ENCODE measurements at regions not wholly inside any gene's neighbourhood (a gene's known extent, or its start where the extent isn't known, plus 50 kb on each side); places are given as distances from the start of the nearest gene placed in this dataset.

DNA sequence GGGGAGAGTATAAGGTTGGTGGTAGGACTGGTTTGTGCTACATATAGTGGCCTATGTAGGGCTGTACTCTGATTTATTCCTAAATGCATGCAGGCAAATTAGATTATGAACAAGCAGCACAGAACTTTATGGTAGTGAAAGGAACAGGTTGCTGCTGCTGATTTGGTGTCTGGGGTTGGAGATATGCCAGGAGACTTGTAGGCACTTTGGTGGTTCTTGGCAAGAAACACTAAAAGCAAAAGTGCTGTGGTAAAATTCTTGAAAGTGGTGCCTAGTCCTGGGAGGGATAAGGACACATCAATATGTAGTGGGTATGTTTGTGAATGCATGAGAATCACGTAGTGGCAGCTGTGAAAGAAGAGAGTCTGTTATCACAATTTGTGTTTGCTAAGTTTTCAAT lies 2126.0 kb downstream of the TP53TG3F start:
- TF ChIP-seq, protein P1, sequence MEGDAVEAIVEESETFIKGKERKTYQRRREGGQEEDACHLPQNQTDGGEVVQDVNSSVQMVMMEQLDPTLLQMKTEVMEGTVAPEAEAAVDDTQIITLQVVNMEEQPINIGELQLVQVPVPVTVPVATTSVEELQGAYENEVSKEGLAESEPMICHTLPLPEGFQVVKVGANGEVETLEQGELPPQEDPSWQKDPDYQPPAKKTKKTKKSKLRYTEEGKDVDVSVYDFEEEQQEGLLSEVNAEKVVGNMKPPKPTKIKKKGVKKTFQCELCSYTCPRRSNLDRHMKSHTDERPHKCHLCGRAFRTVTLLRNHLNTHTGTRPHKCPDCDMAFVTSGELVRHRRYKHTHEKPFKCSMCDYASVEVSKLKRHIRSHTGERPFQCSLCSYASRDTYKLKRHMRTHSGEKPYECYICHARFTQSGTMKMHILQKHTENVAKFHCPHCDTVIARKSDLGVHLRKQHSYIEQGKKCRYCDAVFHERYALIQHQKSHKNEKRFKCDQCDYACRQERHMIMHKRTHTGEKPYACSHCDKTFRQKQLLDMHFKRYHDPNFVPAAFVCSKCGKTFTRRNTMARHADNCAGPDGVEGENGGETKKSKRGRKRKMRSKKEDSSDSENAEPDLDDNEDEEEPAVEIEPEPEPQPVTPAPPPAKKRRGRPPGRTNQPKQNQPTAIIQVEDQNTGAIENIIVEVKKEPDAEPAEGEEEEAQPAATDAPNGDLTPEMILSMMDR (IDR thresholded peaks at IDR 0.05), result no peak
- TF ChIP-seq EZH2 (IDR thresholded peaks at IDR 0.05; ENCODE audit: borderline replicate concordance, insufficient read depth, low read depth, low read length, poor library complexity, severe bottlenecking), result no peak

All from B cell (primary cell).